H9 (cell line): ENCODE measurements at regions not wholly inside any gene's neighbourhood (a gene's known extent, or its start where the extent isn't known, plus 50 kb on each side); places are given as distances from the start of the nearest gene placed in this dataset.

Experiments
- DNase-seq: peaks from one replicate; pipeline ENCODE4 v3.0.0-alpha.2; 2017
- H2AFZ ChIP-seq: one replicate; pipeline ENCODE4 v1.6.1; 2013; ENCODE audit warnings: mild to moderate bottlenecking, low read length, control low read depth, moderate library complexity
- H2AK5ac ChIP-seq: 2 replicates; pipeline ENCODE4 v1.6.1; 2013; ENCODE audit warnings: low read length, control low read depth, mixed read lengths; ENCODE audit not compliant: insufficient read length
- H2BK120ac ChIP-seq: one replicate; pipeline ENCODE4 v1.6.1; 2013; ENCODE audit warnings: low read depth, mild to moderate bottlenecking, low read length, control low read depth, inconsistent platforms; ENCODE audit not compliant: poor library complexity, severe bottlenecking
- H2BK12ac ChIP-seq: 2 replicates; pipeline ENCODE4 v1.6.1; 2013; ENCODE audit warnings: low read length, control low read depth, mixed read lengths, low read depth; ENCODE audit not compliant: insufficient read length
- H2BK15ac ChIP-seq: 2 replicates; pipeline ENCODE4 v1.6.1; 2013; ENCODE audit warnings: low read depth, low read length, control low read depth
- H2BK20ac ChIP-seq: one replicate; pipeline ENCODE4 v1.6.1; 2013; ENCODE audit warnings: low read depth, mild to moderate bottlenecking, low read length, control low read depth, inconsistent platforms; ENCODE audit not compliant: poor library complexity, severe bottlenecking
- H2BK5ac ChIP-seq: 2 replicates; pipeline ENCODE4 v1.6.1; 2013; ENCODE audit warnings: low read length, control low read depth, mixed read lengths; ENCODE audit not compliant: insufficient read length
- H3K14ac ChIP-seq: 2 replicates; pipeline ENCODE4 v1.6.1; 2013; ENCODE audit warnings: low read length, control low read depth; ENCODE audit not compliant: insufficient read depth
- H3K18ac ChIP-seq: 2 replicates; pipeline ENCODE4 v1.6.1; 2013; ENCODE audit warnings: low read depth, mild to moderate bottlenecking, mixed read lengths, low read length, control low read depth; ENCODE audit not compliant: insufficient read length
- H3K23ac ChIP-seq: 2 replicates; pipeline ENCODE4 v1.6.1; 2013; ENCODE audit warnings: low read length, control low read depth, mixed read lengths, low read depth; ENCODE audit not compliant: insufficient read length
- H3K23me2 ChIP-seq: 2 replicates; pipeline ENCODE4 v1.6.1; 2013; ENCODE audit warnings: low read depth, mild to moderate bottlenecking, mixed read lengths, low read length, control low read depth; ENCODE audit not compliant: insufficient read length, poor library complexity, severe bottlenecking
- H3K27ac ChIP-seq: 2 replicates; pipeline ENCODE4 v1.5.1; 2013; ENCODE audit warnings: low read length, control low read depth, mixed read lengths, low read depth; ENCODE audit not compliant: insufficient read length
- H3K27me3 ChIP-seq: 2 replicates; pipeline ENCODE4 v1.6.1; 2013; ENCODE audit warnings: low read length, control low read depth, inconsistent platforms; ENCODE audit not compliant: insufficient read depth
- H3K4ac ChIP-seq: 2 replicates; pipeline ENCODE4 v1.6.1; 2013; ENCODE audit warnings: low read depth, mild to moderate bottlenecking, control low read depth, inconsistent platforms, low read length, moderate library complexity
- H3K4me1 ChIP-seq: 2 replicates; pipeline ENCODE4 v1.6.1; 2013; ENCODE audit warnings: low read length, control low read depth, inconsistent platforms; ENCODE audit not compliant: insufficient read depth
- H3K4me2 ChIP-seq: 2 replicates; pipeline ENCODE4 v1.6.1; 2013; ENCODE audit warnings: low read length, control low read depth, mixed read lengths; ENCODE audit not compliant: insufficient read length, insufficient read depth
- H3K56ac ChIP-seq: 2 replicates; pipeline ENCODE4 v1.6.1; 2013; ENCODE audit warnings: low read depth, mild to moderate bottlenecking, mixed read lengths, low read length, control low read depth; ENCODE audit not compliant: insufficient read length
- H3K79me1 ChIP-seq: 2 replicates; pipeline ENCODE4 v1.6.1; 2013; ENCODE audit warnings: low read depth, mild to moderate bottlenecking, moderate library complexity, low read length, control low read depth, inconsistent platforms; ENCODE audit not compliant: insufficient read depth, poor library complexity, severe bottlenecking
- H3K79me2 ChIP-seq: 2 replicates; pipeline ENCODE4 v1.6.1; 2013; ENCODE audit warnings: low read length, control low read depth, inconsistent platforms; ENCODE audit not compliant: insufficient read depth
- H3K9ac ChIP-seq: 2 replicates; pipeline ENCODE4 v1.6.1; 2013; ENCODE audit warnings: low read length, control low read depth, mixed read lengths; ENCODE audit not compliant: insufficient read length; ENCODE audit errors: extremely low read depth
- H3K9me3 ChIP-seq: one replicate; pipeline ENCODE4 v1.6.1; 2013; ENCODE audit warnings: low read depth, low read length, inconsistent platforms; ENCODE audit not compliant: control insufficient read depth
- H3T11ph ChIP-seq: one replicate; pipeline ENCODE4 v1.6.1; 2013; ENCODE audit warnings: mild to moderate bottlenecking, low read length, control low read depth, inconsistent platforms
- H4K20me1 ChIP-seq: one replicate; pipeline ENCODE4 v1.6.1; 2013; ENCODE audit not compliant: control insufficient read depth, insufficient read length, insufficient read depth
- H4K5ac ChIP-seq: 2 replicates; pipeline ENCODE4 v1.6.1; 2013; ENCODE audit warnings: low read depth, mild to moderate bottlenecking, mixed read lengths, low read length, control low read depth; ENCODE audit not compliant: insufficient read length
- H4K8ac ChIP-seq: replicated peaks from 2 replicates; pipeline ENCODE4 v1.6.1; 2013; ENCODE audit warnings: low read length, control low read depth, mixed read lengths, low read depth; ENCODE audit not compliant: insufficient read length
- H4K91ac ChIP-seq: 2 replicates; pipeline ENCODE4 v1.6.1; 2013; ENCODE audit warnings: low read depth, mild to moderate bottlenecking, moderate library complexity, mixed read lengths, low read length, control low read depth; ENCODE audit not compliant: insufficient read length
- H3K27ac Mint-ChIP-seq, 3 experiments: 2 replicates in 2 of 3; 3 replicates in 1 of 3; pipeline ENCODE4 v1.8.0; 2020 to 2021; ENCODE audit warnings: mixed read lengths in 3 of 3, mild to moderate bottlenecking in 1 of 3, moderate library complexity in 1 of 3
- H3K27me3 Mint-ChIP-seq: 2 replicates; pipeline ENCODE4 v1.8.0; 2021; ENCODE audit warnings: low read depth, mild to moderate bottlenecking, moderate library complexity, mixed read lengths
- H3K36me3 Mint-ChIP-seq, 3 experiments: 2 replicates in 2 of 3; 3 replicates in 1 of 3; pipeline ENCODE4 v1.8.0; 2020 to 2021; ENCODE audit warnings: low read depth in 3 of 3, mixed read lengths in 3 of 3; ENCODE audit not compliant: insufficient read depth in 1 of 3
- H3K4me1 Mint-ChIP-seq, 2 experiments: 2 replicates each; pipeline ENCODE4 v1.8.0; 2020; ENCODE audit warnings: mixed read lengths in 2 of 2
- H3K4me3 Mint-ChIP-seq, 2 experiments: 2 replicates in 1 of 2; 3 replicates in 1 of 2; pipeline ENCODE4 v1.8.0; 2020 to 2021; ENCODE audit warnings: mild to moderate bottlenecking in 2 of 2, mixed read lengths in 2 of 2, moderate library complexity in 1 of 2
- H3K9me3 Mint-ChIP-seq, 2 experiments: 2 replicates in 1 of 2; 3 replicates in 1 of 2; pipeline ENCODE4 v1.8.0; 2020; ENCODE audit warnings: mild to moderate bottlenecking in 2 of 2, mixed read lengths in 2 of 2, moderate library complexity in 1 of 2
- WGBS: extraction: QIAGEN DNeasy Blood & Tissue Kit; methylation state at CpG from one replicate; pipeline ENCODE4 v1.1.7; 2013; ENCODE audit warnings: missing lambda C conversion rate, low lambda C conversion rate, mixed read lengths; ENCODE audit not compliant: insufficient read length; ENCODE audit errors: extremely low coverage; 5-methylcytosine and 5-hydroxymethylcytosine counted together
- TF ChIP-seq, protein P1 (sequence below): fragments of 200-600 bp; sonication (generic); conservative IDR thresholded peaks from 3 replicates; pipeline ENCODE4 v1.8.0; 2021; ENCODE audit warnings: antibody characterized with exemption, mild to moderate bottlenecking

DNA sequence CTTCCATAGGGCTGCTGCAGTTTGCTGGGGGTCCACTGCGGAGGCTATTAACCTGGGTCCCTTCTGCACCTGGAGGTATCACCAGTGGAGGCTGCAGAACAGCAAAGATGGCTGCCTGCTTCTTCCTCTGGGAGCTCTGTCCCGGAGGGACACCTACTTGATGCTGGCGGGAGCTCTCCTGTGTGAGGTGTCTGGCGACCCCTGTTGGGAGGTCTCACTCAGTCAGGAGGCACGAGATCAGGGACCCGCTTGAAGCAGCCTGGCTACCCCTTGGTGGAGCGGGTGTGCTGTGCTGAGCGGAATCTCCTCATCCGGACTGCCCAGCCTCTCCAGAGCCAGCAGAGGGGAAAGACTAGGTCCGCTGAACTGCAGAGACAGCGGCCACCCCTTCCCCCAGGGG is 56.0 kb upstream of the CTXND1 start:
- Histone ChIP-seq H3K4me1 (no peaks in the 10 kb centered on the region), H2BK15ac (no peak overlapping the region), H2BK5ac (no peak overlapping the region), H3K14ac (no peak overlapping the region), H3K18ac (no peak overlapping the region), H4K91ac (no peak overlapping the region), H2BK12ac (no peak overlapping the region), H3K56ac (no peak overlapping the region), H2BK120ac (no peak overlapping the region), H3K79me2 (no peaks in the 10 kb centered on the region), H3K27ac (no peak overlapping the region), H4K20me1 (no peaks in the 10 kb centered on the region), H3K79me1 (no peaks in the 10 kb centered on the region), H3K27me3 (no peaks in the 10 kb centered on the region), H4K5ac (no peak overlapping the region), H4K8ac (no peak overlapping the region), H2BK20ac (no peak overlapping the region), H2AK5ac (no peak overlapping the region), H3K4me2 (no peak overlapping the region), H3K23me2 (no peaks in the 10 kb centered on the region), H3K9me3 (no peaks in the 10 kb centered on the region), H3K4ac (no peak overlapping the region), H3K23ac (no peak overlapping the region), H3K9ac (no peak overlapping the region), H2AFZ (no peak overlapping the region), H3T11ph (no peak overlapping the region)
- WGBS = no CpG with 5 or more reads among the region's 11 CpGs
- no peaks in the 10 kb centered on the region for H3K4me1 Mint-ChIP-seq
- peaks cover 0 to 6% of the 10 kb centered on the region in 2 experiments; a peak in 2 of 5 replicates for H3K9me3 Mint-ChIP-seq
- peaks cover 7% of the 10 kb centered on the region; the same call in 1 of the 2 replicates for H3K27me3 Mint-ChIP-seq
- no peaks in the 10 kb centered on the region for H3K36me3 Mint-ChIP-seq
- H3K4me3 Mint-ChIP-seq = no peak overlapping the region
- peak; percentile 85 for DNase-seq
- TF ChIP-seq, protein P1, sequence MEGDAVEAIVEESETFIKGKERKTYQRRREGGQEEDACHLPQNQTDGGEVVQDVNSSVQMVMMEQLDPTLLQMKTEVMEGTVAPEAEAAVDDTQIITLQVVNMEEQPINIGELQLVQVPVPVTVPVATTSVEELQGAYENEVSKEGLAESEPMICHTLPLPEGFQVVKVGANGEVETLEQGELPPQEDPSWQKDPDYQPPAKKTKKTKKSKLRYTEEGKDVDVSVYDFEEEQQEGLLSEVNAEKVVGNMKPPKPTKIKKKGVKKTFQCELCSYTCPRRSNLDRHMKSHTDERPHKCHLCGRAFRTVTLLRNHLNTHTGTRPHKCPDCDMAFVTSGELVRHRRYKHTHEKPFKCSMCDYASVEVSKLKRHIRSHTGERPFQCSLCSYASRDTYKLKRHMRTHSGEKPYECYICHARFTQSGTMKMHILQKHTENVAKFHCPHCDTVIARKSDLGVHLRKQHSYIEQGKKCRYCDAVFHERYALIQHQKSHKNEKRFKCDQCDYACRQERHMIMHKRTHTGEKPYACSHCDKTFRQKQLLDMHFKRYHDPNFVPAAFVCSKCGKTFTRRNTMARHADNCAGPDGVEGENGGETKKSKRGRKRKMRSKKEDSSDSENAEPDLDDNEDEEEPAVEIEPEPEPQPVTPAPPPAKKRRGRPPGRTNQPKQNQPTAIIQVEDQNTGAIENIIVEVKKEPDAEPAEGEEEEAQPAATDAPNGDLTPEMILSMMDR = peak; percentile 59; the same call in 2 of the 3 replicates
- no peak overlapping the region for H3K27ac Mint-ChIP-seq
